HCT116 (cell line): ENCODE measurements at regions not wholly inside any gene's neighbourhood (a gene's known extent, or its start where the extent isn't known, plus 50 kb on each side); places are given as distances from the start of the nearest gene placed in this dataset.

Experiments used
- CEBPB ChIP-seq: IDR thresholded peaks from 2 replicates; pipeline ENCODE4 v1.6.1; 2012; ENCODE audit warnings: low read depth
- MAX ChIP-seq: IDR thresholded peaks from 2 replicates; pipeline ENCODE4 v1.6.1; 2012
- POLR2A ChIP-seq: IDR thresholded peaks from 2 replicates; pipeline ENCODE4 v1.7.0; 2011; ENCODE audit warnings: borderline replicate concordance; ENCODE audit not compliant: insufficient read depth, insufficient read length; ENCODE audit errors: extremely low read depth
- POLR2AphosphoS5 ChIP-seq: IDR thresholded peaks from 2 replicates; pipeline ENCODE4 v1.6.1; 2011; ENCODE audit warnings: mild to moderate bottlenecking, low read depth, low read length, moderate library complexity
- RAD21 ChIP-seq: IDR thresholded peaks from 2 replicates; pipeline ENCODE4 v1.6.1; 2012; ENCODE audit warnings: low read depth, mild to moderate bottlenecking
- REST ChIP-seq: IDR thresholded peaks from 2 replicates; pipeline ENCODE4 v1.6.1; 2012; ENCODE audit warnings: low read depth
- SIN3A ChIP-seq: IDR thresholded peaks from 2 replicates; pipeline ENCODE4 v1.6.1; 2012; ENCODE audit warnings: low read depth
- TF ChIP-seq, protein P1 (sequence below), 3 experiments: fragments of 200-600 bp in 1 of 3; sonication (generic) in 1 of 3; IDR thresholded peaks in 2 of 3; conservative IDR thresholded peaks in 1 of 3; 2 replicates each; pipeline ENCODE4 v1.5.1; 2012 to 2017; ENCODE audit warnings: low read depth in 2 of 3, low read length in 2 of 3, antibody characterized with exemption in 1 of 3, borderline replicate concordance in 1 of 3, control low read depth in 1 of 3, mild to moderate bottlenecking in 1 of 3, mixed read lengths in 1 of 3, mixed run types in 1 of 3, moderate library complexity in 1 of 3; ENCODE audit not compliant: insufficient read depth in 1 of 3

GRCh38 chr22:27514601-27515523 is 286.7 kb downstream of the MN1 start:
- no peak for TF ChIP-seq MAX
- no peak for TF ChIP-seq POLR2A
- TF ChIP-seq RAD21: no peak
- TF ChIP-seq, protein P1, sequence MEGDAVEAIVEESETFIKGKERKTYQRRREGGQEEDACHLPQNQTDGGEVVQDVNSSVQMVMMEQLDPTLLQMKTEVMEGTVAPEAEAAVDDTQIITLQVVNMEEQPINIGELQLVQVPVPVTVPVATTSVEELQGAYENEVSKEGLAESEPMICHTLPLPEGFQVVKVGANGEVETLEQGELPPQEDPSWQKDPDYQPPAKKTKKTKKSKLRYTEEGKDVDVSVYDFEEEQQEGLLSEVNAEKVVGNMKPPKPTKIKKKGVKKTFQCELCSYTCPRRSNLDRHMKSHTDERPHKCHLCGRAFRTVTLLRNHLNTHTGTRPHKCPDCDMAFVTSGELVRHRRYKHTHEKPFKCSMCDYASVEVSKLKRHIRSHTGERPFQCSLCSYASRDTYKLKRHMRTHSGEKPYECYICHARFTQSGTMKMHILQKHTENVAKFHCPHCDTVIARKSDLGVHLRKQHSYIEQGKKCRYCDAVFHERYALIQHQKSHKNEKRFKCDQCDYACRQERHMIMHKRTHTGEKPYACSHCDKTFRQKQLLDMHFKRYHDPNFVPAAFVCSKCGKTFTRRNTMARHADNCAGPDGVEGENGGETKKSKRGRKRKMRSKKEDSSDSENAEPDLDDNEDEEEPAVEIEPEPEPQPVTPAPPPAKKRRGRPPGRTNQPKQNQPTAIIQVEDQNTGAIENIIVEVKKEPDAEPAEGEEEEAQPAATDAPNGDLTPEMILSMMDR (IDR thresholded peaks at IDR 0.05 in 2 of 3, conservative IDR thresholded peaks at IDR 0.05 in 1 of 3; ENCODE audit: borderline replicate concordance in 1 of 3, insufficient read depth in 1 of 3, low read depth in 2 of 3, low read length in 2 of 3): no peak
- no peak for TF ChIP-seq CEBPB
- no peak for TF ChIP-seq POLR2AphosphoS5
- TF ChIP-seq REST: no peak
- no peak for TF ChIP-seq SIN3A
